DMS79 (cell line): ENCODE measurements at regions not wholly inside any gene's neighbourhood (a gene's known extent, or its start where the extent isn't known, plus 50 kb on each side); places are given as distances from the start of the nearest gene placed in this dataset.
A peak's percentile ranks its signal among the peaks of the same experiment; 100 is the strongest.
"Not testable (repeated sequence)": the region's sequence is repeated elsewhere in the genome, so short reads cannot be mapped to it uniquely, and the experiment has no call there.

ENCODE experiments used
- DNase-seq: peaks from one replicate; lab custom pipeline; 2025; lab: John Stamatoyannopoulos, UW

GRCh38 chr11:112310848-112311247 lies 50.2 kb upstream of the PLET1 start:
- no peak for DNase-seq

GRCh38 chr11:112315057-112315720 lies 54.5 kb upstream of the PLET1 start:
- DNase-seq: no peak

- DNase-seq: no peak
These were observed 55.4 kb upstream of the PLET1 start for GRCh38 chr11:112315861-112316739.

DNA sequence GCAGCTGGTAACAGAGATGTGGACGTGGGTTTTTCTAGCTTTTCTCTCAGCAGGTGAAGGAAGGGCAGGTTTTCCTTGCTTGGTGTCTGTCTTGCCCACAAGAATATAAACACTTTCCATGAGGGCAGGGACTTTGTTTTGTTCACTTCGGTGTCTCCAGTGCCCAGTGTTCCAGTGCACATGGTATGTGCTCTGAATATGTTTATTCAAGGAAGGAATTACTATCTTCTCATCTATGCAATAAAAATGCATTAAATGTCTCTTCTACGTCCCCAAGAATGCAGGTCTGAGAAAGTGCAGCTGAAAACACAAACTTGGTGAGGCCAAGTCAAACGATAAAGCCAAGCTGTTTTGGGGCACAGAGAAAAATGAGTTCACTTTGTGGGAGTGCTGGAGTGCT lies 56.3 kb upstream of the PLET1 start:
- DNase-seq: no peak

DNA sequence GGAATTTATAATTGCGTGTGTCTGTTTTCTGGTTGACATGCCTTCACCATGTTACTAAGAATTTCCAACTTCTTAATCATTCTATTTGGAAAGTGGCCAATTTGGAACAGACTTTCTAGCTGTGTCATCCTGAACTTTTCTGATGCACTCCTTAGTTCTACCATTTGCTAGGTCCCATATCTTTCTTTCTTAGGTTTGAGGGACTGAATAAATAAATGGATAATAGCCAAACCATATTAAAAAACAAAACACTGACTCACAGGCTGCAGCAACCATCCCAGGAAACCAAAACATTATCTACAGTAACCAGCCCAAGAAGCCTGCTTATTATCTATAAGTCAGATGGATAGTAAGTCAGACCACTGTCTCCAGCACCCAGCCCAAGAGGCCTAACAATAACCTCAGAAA lies 57.5 kb upstream of the PLET1 start:
- DNase-seq: no peak

GRCh38 chr11:112318661-112319060 lies 58.0 kb upstream of the PLET1 start:
- DNase-seq: no peak

- peak; percentile 35 for DNase-seq
These were observed 60.0 kb upstream of the PLET1 start for GRCh38 chr11:112320668-112321067.

DNA sequence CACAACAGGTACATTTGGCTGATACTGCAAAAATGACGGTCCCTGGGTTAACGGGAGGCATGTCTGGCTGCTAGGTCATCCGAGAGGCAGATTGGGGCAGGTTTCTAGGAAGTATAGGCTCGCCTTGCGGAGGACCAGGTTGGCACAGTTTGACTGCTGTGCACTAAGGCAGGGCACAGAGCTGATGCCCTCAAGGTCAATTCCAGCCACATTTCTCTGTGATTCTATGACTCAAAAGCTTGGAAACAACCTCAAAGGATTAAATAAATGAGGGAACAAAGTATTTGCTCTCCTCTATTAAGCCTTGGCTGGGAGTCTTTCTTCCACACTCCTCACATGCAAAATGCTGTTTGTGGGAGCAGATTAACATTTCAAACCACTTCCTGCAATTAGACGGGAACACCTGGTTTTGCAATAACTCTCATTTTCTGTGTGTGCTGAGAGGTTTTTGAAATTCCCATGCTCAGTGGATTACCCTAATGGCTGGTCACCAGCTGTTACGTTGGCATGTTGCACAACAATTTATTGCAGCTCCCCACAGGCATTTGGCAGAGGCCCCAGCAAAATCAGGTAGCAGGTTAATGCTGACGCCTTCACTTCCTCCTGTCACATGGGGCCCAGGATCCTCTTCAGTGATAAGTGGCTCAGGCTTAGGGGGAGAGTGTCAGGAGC lies 61.0 kb upstream of the PLET1 start:
- DNase-seq: peak; percentile 80

- no peak for DNase-seq
These were observed 61.6 kb upstream of the PLET1 start for GRCh38 chr11:112322173-112322790.

DNA sequence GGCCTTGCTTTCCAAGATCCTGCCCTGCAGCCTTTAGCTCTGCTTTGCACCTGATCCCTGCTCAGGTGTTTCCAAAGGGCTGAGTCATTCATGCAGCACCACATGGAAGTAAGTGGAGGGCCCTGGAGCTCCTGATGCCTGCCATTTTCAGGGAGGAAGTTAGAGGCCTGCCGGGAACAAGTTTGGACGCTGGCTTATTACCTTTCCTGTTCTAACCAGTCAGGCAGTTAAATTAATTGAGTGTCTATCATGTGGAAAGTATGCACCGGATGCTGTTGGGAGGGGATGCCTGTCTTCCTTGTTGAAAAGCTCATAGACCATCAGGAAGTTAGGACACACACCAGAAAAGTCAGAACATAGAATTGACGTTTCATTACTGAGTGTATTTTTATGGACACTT lies 73.7 kb upstream of the PLET1 start:
- no peak for DNase-seq

GRCh38 chr11:112336356-112336886 lies 75.8 kb upstream of the PLET1 start:
- DNase-seq: no peak

GRCh38 chr11:112339566-112339965 lies 78.9 kb upstream of the PLET1 start:
- no peak for DNase-seq

GRCh38 chr11:112343368-112344039 lies 82.8 kb upstream of the PLET1 start:
- no peak for DNase-seq

DNA sequence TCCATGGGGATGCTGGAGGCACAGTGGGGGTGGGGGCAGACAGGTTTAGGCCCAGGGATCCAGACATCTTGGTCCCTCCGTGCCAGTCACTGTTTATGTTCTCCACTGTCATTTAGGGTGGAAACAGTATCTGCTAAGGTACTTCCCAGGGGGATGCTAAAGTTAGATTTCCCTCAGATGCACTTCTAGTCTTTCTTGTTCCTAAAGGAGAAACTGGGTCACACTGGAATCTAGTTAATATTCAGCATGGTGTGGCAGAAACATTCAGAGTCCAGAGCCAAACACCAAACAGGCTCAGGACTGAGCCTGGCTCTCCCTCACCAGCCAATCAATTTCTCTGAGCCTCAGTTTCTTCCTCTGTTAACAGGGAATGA lies 83.4 kb upstream of the PLET1 start:
- DNase-seq: no peak

DNA sequence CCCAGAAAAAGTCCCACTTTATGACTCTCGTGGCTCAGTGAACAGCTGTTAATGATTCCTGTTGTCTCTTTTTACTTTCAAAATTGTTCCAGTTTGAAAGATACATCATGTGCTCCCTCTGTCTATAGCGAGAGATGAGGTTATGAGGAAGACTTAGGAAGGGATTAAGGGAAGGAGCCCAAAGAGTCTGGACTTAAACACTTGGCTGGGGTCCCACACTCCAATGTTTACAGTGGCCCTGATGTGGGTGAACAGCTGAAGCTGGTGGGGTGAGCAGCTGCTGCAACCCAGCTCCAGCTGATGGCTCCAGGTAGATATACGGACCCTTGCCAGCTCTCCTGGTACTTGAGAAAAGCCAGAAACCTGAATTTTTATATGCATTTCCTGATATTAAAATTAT lies 84.5 kb upstream of the PLET1 start:
- DNase-seq: no peak

DNA sequence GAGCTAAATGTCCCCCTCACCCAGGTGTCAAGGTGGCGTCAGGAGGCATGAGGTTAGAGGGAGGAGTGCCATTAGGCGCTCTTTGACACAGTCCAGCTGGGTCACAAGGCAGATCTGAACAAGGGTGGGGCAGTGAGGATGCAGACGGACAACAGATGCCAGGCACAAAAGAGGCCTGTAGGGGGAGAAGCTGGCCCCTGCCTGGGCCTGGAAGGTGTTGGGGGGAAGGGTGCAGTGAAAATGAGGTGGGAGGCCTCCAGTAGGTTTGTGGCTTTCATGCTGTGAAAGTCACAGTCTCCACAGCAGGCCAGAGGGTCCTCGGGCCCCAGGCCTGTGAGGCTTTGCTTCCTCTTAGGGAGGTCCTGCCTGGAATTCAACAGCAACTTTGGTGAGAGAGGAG lies 85.0 kb upstream of the PLET1 start:
- DNase-seq: no peak

GRCh38 chr11:112346586-112346985 lies 85.9 kb upstream of the PLET1 start:
- no peak for DNase-seq

- no peak for DNase-seq
These were observed 87.9 kb upstream of the PLET1 start for GRCh38 chr11:112348480-112349029.

DNA sequence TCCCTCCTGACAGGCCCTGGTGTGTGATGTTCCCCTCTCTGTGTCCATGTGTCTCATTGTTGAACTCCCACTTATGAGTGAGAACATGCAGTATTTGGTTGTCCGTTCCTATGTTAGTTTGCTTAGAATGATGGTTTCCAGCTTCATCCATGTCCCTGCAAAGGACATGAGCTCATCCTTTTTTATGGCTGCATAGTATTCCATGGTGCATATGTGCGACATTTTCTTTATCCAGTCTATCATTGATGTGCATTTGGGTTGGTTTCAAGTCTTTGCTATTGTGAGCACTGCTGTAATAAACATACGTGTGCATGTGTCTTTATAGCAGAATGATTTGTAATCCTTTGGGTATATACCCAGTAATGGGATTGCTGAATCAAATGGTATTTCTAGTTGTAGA lies 90.8 kb upstream of the PLET1 start:
- not testable (repeated sequence) for DNase-seq

DNA sequence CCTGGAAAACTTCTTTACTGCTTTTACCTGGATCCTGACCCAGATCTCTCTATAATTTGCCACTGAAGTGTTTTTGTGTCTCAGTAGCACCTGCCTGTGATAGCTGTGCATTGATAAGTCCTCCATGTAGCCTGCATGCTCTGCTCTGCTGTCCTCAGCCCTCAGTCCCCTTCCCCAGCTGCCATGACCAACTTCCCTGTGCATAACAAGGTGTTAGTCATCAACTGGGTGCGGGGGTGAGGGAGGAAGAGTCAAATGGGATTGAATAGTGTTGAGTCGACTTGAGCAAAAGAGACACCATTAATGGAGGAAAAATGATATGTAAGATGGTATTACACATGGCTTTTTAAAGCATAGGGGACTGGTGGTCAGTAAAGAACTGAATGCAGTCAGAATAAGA lies 92.2 kb upstream of the PLET1 start:
- DNase-seq: no peak

DNA sequence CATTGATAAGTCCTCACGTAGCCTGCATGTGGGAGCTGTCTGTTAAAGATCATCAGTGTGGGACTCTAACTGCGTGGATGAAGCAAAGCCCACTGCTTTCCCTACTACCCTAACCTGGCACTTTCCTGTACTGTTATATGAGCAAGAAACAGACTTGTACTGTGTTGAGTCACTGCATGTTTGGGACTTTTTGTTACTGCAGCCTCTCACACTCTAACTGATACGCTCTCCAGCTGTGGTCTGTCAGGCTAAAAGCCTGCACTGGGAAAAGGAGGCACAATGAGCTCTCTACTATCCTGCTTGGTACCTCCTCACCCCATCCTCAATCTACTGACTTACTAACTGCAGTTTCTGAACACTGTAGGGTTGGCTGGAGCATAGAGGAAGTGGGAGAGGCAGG lies 93.7 kb upstream of the PLET1 start:
- DNase-seq: no peak
